Heart left ventricle (tissue), 13 donors: ENCODE measurements at regions not wholly inside any gene's neighbourhood (a gene's known extent, or its start where the extent isn't known, plus 50 kb on each side); places are given as distances from the start of the nearest gene placed in this dataset.

Experiments
- CTCF ChIP-seq, 12 donors: fragments of 200-600 bp; sonication (generic) in 4 of 12; IDR thresholded peaks; one replicate each; pipeline versions ENCODE4 v1.5.0 to v1.8.0; 2018 to 2022; ENCODE audit warnings: antibody characterized with exemption in 12 of 12, mild to moderate bottlenecking in 5 of 12
- POLR2A ChIP-seq, 2 donors: fragments of 450-650 bp; IDR thresholded peaks; one replicate each; pipeline ENCODE4 v1.6.1; 2017; ENCODE audit warnings: antibody characterized with exemption in 2 of 2, mild to moderate bottlenecking in 2 of 2, moderate library complexity in 2 of 2
- donor health status: ischemic (EF 13 %, LVEDD 7.1; RV severe dilation, severe dysfunction).
- donor health status: DM: no; HTN: yes; CAD: no.
- donor health status: DM: no; HTN: no; CAD: no.
- donor health status: ischemic (EF 25% LVEDD 6.9; RV normal size, moderate dysfunction).
- donor health status: ischemic (EF 25% LVEDD 5.7; RV mildly dilated, moderate dysfunction).
- donor health status: ischemic (EF 35%, LVEDD 5.7; RV mildly dilated, moderate dysfunction).
- donor health status: nonischemic (EF 11% LVEDD 7.7; RV severe dilation, severe dysfunction).
- donor health status: DM: yes; HTN: yes; CAD: no.
- donor health status: PGD.
- donor health status: ischemic (EF 29% LVEDD 5.4; RV normal size, mild dysfunction).
- donor health status: nonischemic (EF 23%, LVEDD 6.1; RV moderate dilation, normal function).

GRCh38 chr5:3657364-3658022 is 61.9 kb downstream of the IRX1 start:
- TF ChIP-seq CTCF (IDR thresholded peaks at IDR 0.05) (no peak), POLR2A (IDR thresholded peaks at IDR 0.05) (no peak)
